SJCRH30 (cell line): ENCODE measurements at regions not wholly inside any gene's neighbourhood (a gene's known extent, or its start where the extent isn't known, plus 50 kb on each side); places are given as distances from the start of the nearest gene placed in this dataset.
"Not testable (repeated sequence)": the region's sequence is repeated elsewhere in the genome, so short reads cannot be mapped to it uniquely, and the experiment has no call there.

Experiments
- DNase-seq, 2 experiments: peaks; one replicate each; pipeline ENCODE4 v3.0.0-alpha.2; 2015 to 2020
- H3K27ac ChIP-seq: fragments of 250-450 bp; sonication (Bioruptor Pico); 2 replicates; pipeline ENCODE4 v1.5.1; 2020; ENCODE audit warnings: mild to moderate bottlenecking, moderate library complexity
- H3K27me3 ChIP-seq: fragments of 250-450 bp; sonication (Bioruptor Pico); 2 replicates; pipeline ENCODE4 v1.5.1; 2020; ENCODE audit warnings: mild to moderate bottlenecking, moderate library complexity
- H3K36me3 ChIP-seq: fragments of 250-450 bp; sonication (Bioruptor Pico); 2 replicates; pipeline ENCODE4 v1.5.1; 2020; ENCODE audit warnings: mild to moderate bottlenecking, moderate library complexity
- H3K4me1 ChIP-seq: fragments of 250-450 bp; sonication (Bioruptor Pico); 2 replicates; pipeline ENCODE4 v1.5.1; 2020; ENCODE audit warnings: mild to moderate bottlenecking, moderate library complexity
- H3K4me3 ChIP-seq: fragments of 250-450 bp; sonication (Bioruptor Pico); 2 replicates; pipeline ENCODE4 v1.5.1; 2020; ENCODE audit warnings: mild to moderate bottlenecking, moderate library complexity
- H3K9me3 ChIP-seq: fragments of 250-450 bp; sonication (Bioruptor Pico); replicated peaks from 2 replicates; pipeline ENCODE4 v1.5.1; 2020; ENCODE audit warnings: mild to moderate bottlenecking, moderate library complexity

DNA sequence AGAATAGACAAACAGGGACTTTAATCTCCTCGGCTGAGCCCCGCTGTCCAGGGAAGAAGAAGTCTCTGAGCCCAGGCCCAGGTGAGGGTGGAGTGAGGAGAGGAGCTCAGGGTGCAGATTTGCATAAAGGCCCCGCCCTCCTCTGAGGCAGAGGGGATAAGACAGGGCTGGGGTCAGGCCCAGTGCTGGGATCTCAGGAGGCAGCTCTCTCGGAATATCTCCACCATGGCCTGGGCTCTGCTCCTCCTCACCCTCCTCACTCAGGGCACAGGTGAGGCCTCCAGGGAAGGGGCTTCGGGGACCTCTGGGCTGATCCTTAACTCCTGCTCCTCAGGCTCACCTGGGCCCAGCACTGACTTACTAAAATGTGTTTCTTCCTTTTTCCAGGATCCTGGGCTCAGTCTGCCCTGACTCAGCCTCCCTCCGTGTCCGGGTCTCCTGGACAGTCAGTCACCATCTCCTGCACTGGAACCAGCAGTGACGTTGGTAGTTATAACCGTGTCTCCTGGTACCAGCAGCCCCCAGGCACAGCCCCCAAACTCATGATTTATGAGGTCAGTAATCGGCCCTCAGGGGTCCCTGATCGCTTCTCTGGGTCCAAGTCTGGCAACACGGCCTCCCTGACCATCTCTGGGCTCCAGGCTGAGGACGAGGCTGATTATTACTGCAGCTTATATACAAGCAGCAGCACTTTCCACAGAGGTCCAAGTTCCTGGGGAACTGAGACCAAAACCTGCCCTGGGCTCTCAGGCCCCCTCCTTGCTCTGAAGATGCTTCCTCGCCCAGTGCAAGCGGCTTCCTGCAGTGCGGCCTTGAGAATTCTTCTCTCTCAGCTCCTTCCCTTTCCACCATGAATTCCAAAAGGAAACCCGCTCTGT lies 90.2 kb downstream of the GGTLC2 start:
- not testable (repeated sequence) for DNase-seq, H3K9me3 ChIP-seq, H3K27ac ChIP-seq, H3K4me3 ChIP-seq, H3K4me1 ChIP-seq, H3K36me3 ChIP-seq, H3K27me3 ChIP-seq

DNA sequence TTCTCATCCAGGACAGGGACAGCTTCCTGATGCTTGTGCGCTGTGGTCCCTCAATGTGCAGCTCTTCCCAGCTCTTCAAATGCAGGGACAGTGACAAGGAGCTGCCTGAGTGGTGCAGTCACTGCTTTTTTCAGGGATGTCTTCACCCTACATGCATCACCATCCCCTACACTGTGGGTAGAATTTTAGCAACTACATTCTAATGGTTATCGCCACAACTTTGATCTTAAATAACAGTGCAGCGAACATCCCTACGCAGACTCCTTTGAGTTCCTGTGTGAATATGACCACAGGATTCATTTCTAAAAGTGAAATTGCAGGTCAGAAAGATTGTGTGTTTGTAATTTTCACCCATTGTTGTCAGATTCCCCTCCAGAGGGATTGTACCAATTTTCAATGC lies 90.9 kb downstream of the GGTLC2 start:
- not testable (repeated sequence) for H3K27ac ChIP-seq, H3K4me3 ChIP-seq, H3K27me3 ChIP-seq, H3K4me1 ChIP-seq, H3K36me3 ChIP-seq, H3K9me3 ChIP-seq, DNase-seq

DNA sequence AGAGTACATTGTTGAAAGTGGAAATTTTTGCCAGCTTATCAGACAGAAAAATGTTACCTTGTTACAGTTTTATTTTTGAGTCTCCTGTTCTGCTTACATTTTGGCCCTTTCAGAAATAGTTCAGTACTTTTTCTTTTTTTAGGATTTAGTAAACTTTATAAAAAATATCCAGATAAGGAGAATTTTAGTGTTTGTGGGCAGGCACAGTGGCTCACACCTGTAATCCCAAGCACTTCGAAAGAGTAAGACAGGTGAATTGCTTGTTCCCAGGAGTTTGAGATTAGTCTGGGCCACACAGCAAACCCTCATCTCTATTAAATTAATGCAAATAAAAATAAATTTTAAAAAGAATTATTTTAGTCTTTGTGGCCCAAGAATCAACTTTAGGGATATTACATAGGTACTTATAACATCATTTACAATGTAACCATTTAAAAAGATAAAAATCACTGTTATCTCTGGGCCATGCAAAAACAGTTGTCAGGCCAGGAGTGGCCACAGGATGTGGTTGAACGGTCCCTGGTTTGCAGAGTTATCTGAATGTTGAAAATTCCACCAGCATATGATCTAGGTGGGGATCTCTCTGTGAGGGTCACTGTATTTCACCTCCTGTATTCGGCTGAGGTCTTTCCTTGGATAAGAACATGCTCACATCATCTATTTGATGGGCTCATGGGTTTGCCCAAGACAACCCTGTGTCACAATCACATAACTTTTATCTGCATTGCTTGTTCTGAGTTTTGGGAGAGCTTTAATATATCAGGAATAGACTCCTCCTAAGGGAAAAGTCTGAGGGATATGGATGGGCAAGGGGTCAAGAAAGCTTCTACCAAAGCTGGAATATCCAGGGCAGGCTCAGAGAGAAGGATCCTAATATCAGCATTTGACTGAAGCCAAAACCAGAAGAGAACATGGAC lies 91.5 kb downstream of the GGTLC2 start:
- no peaks in the 10 kb centered on the region; the same call in 1 of the 2 replicates for H3K4me1 ChIP-seq
- H3K4me3 ChIP-seq: no peak overlapping the region
- H3K27ac ChIP-seq: no peak overlapping the region
- no peak for DNase-seq
- H3K27me3 ChIP-seq: peaks cover 1% of the 10 kb centered on the region; the same call in 1 of the 2 replicates
- no peaks in the 10 kb centered on the region for H3K36me3 ChIP-seq
- no peaks in the 10 kb centered on the region for H3K9me3 ChIP-seq

DNA sequence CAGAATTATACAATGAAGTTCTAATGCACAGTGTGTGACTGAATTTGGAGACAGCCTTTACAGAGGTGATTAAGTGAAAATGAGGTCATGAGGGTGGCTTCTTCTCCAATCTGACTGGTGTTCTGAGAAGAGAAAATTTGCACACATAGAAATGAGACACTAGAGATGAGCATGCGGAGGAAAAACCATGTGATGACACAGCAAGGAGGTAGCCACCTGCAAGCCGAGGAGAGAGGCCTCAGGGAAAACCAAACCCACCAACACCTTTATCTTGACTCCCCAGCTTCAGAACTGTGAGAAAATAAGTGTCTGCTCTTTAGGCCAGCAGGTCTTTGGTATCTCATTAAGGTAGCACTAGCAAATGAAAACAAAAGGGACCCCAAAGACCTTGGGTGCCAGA lies 93.2 kb downstream of the GGTLC2 start:
- no peaks in the 10 kb centered on the region for H3K9me3 ChIP-seq
- H3K4me1 ChIP-seq: no peaks in the 10 kb centered on the region; the same call in 1 of the 2 replicates
- H3K27ac ChIP-seq: no peak overlapping the region
- H3K27me3 ChIP-seq: peaks cover 3% of the 10 kb centered on the region; the same call in 1 of the 2 replicates
- H3K36me3 ChIP-seq: no peaks in the 10 kb centered on the region
- no peak overlapping the region for H3K4me3 ChIP-seq
- DNase-seq: no peak

GRCh38 chr22:22738959-22739585 lies 94.7 kb downstream of the GGTLC2 start:
- H3K36me3 ChIP-seq: no peaks in the 10 kb centered on the region
- no peaks in the 10 kb centered on the region for H3K9me3 ChIP-seq
- no peak overlapping the region for H3K27ac ChIP-seq
- no peaks in the 10 kb centered on the region; the same call in 1 of the 2 replicates for H3K4me1 ChIP-seq
- H3K27me3 ChIP-seq: peaks cover 3% of the 10 kb centered on the region; the same call in 1 of the 2 replicates
- no peak for DNase-seq
- H3K4me3 ChIP-seq: no peak overlapping the region

- Histone ChIP-seq H3K36me3 (no peaks in the 10 kb centered on the region), H3K4me1 (no peaks in the 10 kb centered on the region; the same call in 1 of the 2 replicates), H3K27me3 (peaks cover 3% of the 10 kb centered on the region; the same call in 1 of the 2 replicates), H3K4me3 (no peak overlapping the region), H3K9me3 (no peaks in the 10 kb centered on the region), H3K27ac (no peak overlapping the region)
- DNase-seq: no peak
Observed at GRCh38 chr22:22740560-22741276, 96.3 kb downstream of the GGTLC2 start.

DNA sequence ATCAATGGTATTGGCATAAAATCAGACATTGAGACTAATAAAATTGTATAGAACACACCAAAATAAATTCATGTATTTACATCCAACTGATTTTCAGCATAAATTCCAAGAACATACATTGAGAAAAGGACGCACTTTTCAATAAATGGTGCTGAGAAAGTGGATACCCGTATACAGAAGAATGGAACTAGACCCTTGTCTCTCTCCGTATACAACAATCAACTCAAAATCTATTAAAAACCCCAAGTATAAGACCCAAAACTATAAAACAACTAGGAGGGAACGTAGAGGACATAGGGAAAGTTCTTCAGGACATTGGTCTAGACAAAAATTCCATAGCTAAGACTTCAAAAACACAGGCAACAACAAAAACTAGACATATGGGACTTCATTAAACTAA lies 97.4 kb downstream of the GGTLC2 start:
- Histone ChIP-seq H3K4me3 (no peak overlapping the region), H3K27ac (no peak overlapping the region), H3K36me3 (no peaks in the 10 kb centered on the region), H3K4me1 (no peaks in the 10 kb centered on the region), H3K27me3 (peaks cover 3% of the 10 kb centered on the region; the same call in 1 of the 2 replicates), H3K9me3 (no peaks in the 10 kb centered on the region)
- DNase-seq: no peak

DNA sequence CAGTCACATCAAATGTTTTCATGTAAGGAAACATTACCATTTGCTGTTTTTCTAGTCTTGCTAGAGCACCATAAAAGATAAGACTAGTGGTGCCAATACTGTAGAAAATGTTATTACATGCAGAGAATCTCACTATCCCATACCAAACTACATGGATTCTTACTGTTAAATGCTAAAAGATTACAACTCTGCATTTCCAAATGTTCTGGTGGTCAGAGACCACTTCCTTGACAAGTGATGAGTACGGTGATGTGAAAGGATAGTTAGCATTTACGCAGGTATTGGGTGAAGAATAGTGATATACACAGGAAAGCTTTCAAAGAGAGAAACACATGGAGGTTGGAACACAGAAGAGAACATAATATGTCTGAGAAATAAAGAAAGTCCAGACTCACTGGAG lies 98.2 kb downstream of the GGTLC2 start:
- H3K27ac ChIP-seq: no peak overlapping the region
- DNase-seq: no peak
- no peaks in the 10 kb centered on the region for H3K4me1 ChIP-seq
- H3K9me3 ChIP-seq: no peaks in the 10 kb centered on the region
- H3K27me3 ChIP-seq: peaks cover 3% of the 10 kb centered on the region; the same call in 1 of the 2 replicates
- no peaks in the 10 kb centered on the region for H3K36me3 ChIP-seq
- no peak overlapping the region for H3K4me3 ChIP-seq

GRCh38 chr22:22743128-22743760 lies 98.8 kb downstream of the GGTLC2 start:
- DNase-seq: no peak

DNA sequence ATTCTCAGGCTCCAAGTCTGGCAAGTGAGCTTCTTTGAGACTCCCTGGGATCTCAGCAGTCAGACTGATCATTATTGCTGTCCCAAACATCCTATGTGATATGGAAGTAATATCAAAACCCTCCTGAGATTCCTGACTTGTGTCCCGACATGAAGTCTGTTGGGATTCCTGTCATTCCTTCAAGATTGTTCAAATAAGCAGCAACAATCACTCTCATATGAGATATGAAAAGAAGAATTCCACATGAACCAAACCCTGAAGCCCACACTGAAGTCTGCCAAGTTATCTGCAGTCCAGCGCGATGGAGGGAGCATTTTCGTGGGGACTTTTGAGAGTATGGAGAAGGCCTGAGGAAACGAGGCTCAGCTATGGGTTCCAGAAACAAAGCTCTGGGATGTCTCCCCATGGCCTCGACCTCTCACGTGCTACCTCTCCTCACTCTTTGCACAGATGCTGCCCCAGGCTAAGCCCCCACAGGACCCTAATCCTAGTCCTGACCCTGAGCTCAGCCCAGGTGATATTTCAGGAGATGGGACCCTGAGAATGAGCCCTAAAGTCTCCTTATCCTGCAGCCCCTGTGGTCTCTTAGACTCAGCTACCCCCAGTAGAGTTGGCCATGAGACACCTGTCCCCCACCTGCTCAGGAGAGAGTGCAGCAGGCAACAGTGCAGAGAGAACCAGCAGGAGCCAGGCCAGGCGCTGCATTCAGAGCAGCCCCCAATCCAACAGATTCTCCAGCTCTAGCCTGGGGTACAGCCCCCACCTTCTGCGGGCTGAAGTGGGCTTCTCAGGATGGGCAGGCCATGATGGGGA lies 100.2 kb downstream of the GGTLC2 start:
- DNase-seq: no peak
- no peaks in the 10 kb centered on the region for H3K36me3 ChIP-seq
- H3K4me3 ChIP-seq: no peak overlapping the region
- H3K27ac ChIP-seq: no peak overlapping the region
- H3K4me1 ChIP-seq: no peaks in the 10 kb centered on the region; the same call in 1 of the 2 replicates
- H3K27me3 ChIP-seq: peaks cover 3% of the 10 kb centered on the region; the same call in 1 of the 2 replicates
- no peaks in the 10 kb centered on the region for H3K9me3 ChIP-seq

More at GRCh38 chr22:22743128-22743760, 98.8 kb downstream of the GGTLC2 start:
- Histone ChIP-seq H3K27me3 (peaks cover 3% of the 10 kb centered on the region; the same call in 1 of the 2 replicates), H3K27ac (no peak overlapping the region), H3K4me1 (no peaks in the 10 kb centered on the region), H3K4me3 (no peak overlapping the region), H3K9me3 (no peaks in the 10 kb centered on the region), H3K36me3 (no peaks in the 10 kb centered on the region)

GRCh38 chr22:22745225-22746060 lies 101.0 kb downstream of the GGTLC2 start:
- Histone ChIP-seq H3K4me3 (no peak overlapping the region), H3K4me1 (peaks cover 3% of the 10 kb centered on the region; the same call in 1 of the 2 replicates), H3K9me3 (no peaks in the 10 kb centered on the region), H3K27ac (no peak overlapping the region), H3K27me3 (peaks cover 3% of the 10 kb centered on the region; the same call in 1 of the 2 replicates), H3K36me3 (no peaks in the 10 kb centered on the region)
- peak; percentile 50 to 70 for DNase-seq
